Liver (tissue), 8 donors: ENCODE measurements at regions not wholly inside any gene's neighbourhood (a gene's known extent, or its start where the extent isn't known, plus 50 kb on each side); places are given as distances from the start of the nearest gene placed in this dataset.

Experiments used
- DNase-seq: peaks from one replicate; pipeline ENCODE4 v3.0.0-alpha.2; 2017; ENCODE audit warnings: low spot score
- H3K27ac ChIP-seq, 2 donors: one replicate each; pipeline ENCODE4 v1.7.0; 2013; ENCODE audit warnings: inconsistent platforms in 2 of 2, low read length in 2 of 2, control low read depth in 1 of 2, low read depth in 1 of 2, mild to moderate bottlenecking in 1 of 2
- H3K27me3 ChIP-seq, 4 donors: one replicate each; pipeline versions ENCODE4 v1.6.1 to v1.7.0; 2013; ENCODE audit warnings: low read length in 3 of 4, inconsistent platforms in 1 of 4, mild to moderate bottlenecking in 1 of 4, moderate library complexity in 1 of 4; ENCODE audit not compliant: control insufficient read depth in 4 of 4, insufficient read depth in 4 of 4
- H3K36me3 ChIP-seq, 4 donors: one replicate each; pipeline versions ENCODE4 v1.6.1 to v1.7.0; 2013; ENCODE audit warnings: low read length in 3 of 4, mild to moderate bottlenecking in 3 of 4, low read depth in 1 of 4, moderate library complexity in 1 of 4; ENCODE audit not compliant: control insufficient read depth in 4 of 4, insufficient read depth in 3 of 4
- H3K4me1 ChIP-seq, 4 donors: one replicate each; pipeline versions ENCODE4 v1.6.1 to v1.7.0; 2013; ENCODE audit warnings: low read length in 3 of 4, mild to moderate bottlenecking in 3 of 4, moderate library complexity in 1 of 4; ENCODE audit not compliant: control insufficient read depth in 4 of 4, insufficient read depth in 4 of 4
- H3K4me3 ChIP-seq, 3 donors: one replicate each; pipeline versions ENCODE4 v1.6.1 to v1.7.0; 2013; ENCODE audit warnings: low read length in 3 of 3, control low read depth in 1 of 3, low read depth in 1 of 3, mild to moderate bottlenecking in 1 of 3
- H3K9ac ChIP-seq, 2 donors: one replicate each; pipeline ENCODE4 v1.7.0; 2013; ENCODE audit warnings: low read length in 2 of 2, mild to moderate bottlenecking in 2 of 2, moderate library complexity in 2 of 2, control low read depth in 1 of 2, low read depth in 1 of 2
- H3K9me3 ChIP-seq, 4 donors: one replicate each; pipeline versions ENCODE4 v1.6.1 to v1.7.0; 2013; ENCODE audit warnings: low read length in 3 of 4; ENCODE audit not compliant: control insufficient read depth in 4 of 4
- ATF3 ChIP-seq: IDR thresholded peaks from 2 replicates; pipeline ENCODE4 v1.6.1; 2016; ENCODE audit warnings: antibody characterized with exemption
- CTCF ChIP-seq: fragments of 150-350 bp; IDR thresholded peaks from 2 replicates; pipeline ENCODE4 v1.5.1; 2017; ENCODE audit warnings: improper control_type of control experiment, low read depth, low read length; ENCODE audit not compliant: missing input control
- EGR1 ChIP-seq, 2 donors: IDR thresholded peaks; 2 replicates each; pipeline ENCODE4 v1.6.1; 2016 to 2018; ENCODE audit warnings: antibody characterized with exemption in 2 of 2, low read depth in 2 of 2
- FOXA1 ChIP-seq: IDR thresholded peaks from 2 replicates; pipeline ENCODE4 v1.6.1; 2016; ENCODE audit warnings: antibody characterized with exemption
- GABPA ChIP-seq, 2 donors: IDR thresholded peaks in 1 of 2; conservative IDR thresholded peaks in 1 of 2; 2 replicates each; pipeline ENCODE4 v1.6.1; 2016; ENCODE audit warnings: antibody characterized with exemption in 2 of 2, mild to moderate bottlenecking in 1 of 2, moderate library complexity in 1 of 2
- HNF4A ChIP-seq, 2 donors: conservative IDR thresholded peaks; 2 replicates each; pipeline ENCODE4 v1.6.1; 2016; ENCODE audit warnings: antibody characterized with exemption in 2 of 2, mild to moderate bottlenecking in 2 of 2
- HNF4G ChIP-seq: IDR thresholded peaks from 2 replicates; pipeline ENCODE4 v1.6.1; 2016; ENCODE audit warnings: antibody characterized with exemption
- JUND ChIP-seq, 2 donors: IDR thresholded peaks; 2 replicates each; pipeline ENCODE4 v1.6.1; 2016; ENCODE audit warnings: antibody characterized with exemption in 2 of 2
- RAD21 ChIP-seq, 2 donors: IDR thresholded peaks; 2 replicates each; pipeline ENCODE4 v1.6.1; 2016; ENCODE audit warnings: antibody characterized with exemption in 2 of 2, mild to moderate bottlenecking in 2 of 2
- REST ChIP-seq: IDR thresholded peaks from 2 replicates; pipeline ENCODE4 v1.6.1; 2016; ENCODE audit warnings: antibody characterized with exemption, mild to moderate bottlenecking
- RXRA ChIP-seq, 2 donors: IDR thresholded peaks; 2 replicates each; pipeline ENCODE4 v1.6.1; 2017 to 2018; ENCODE audit warnings: antibody characterized with exemption in 2 of 2, mild to moderate bottlenecking in 1 of 2
- SP1 ChIP-seq: IDR thresholded peaks from 2 replicates; pipeline ENCODE4 v1.6.1; 2018; ENCODE audit warnings: antibody characterized with exemption, mild to moderate bottlenecking
- TAF1 ChIP-seq: conservative IDR thresholded peaks from 2 replicates; pipeline ENCODE4 v1.6.1; 2016; ENCODE audit warnings: antibody characterized with exemption, mild to moderate bottlenecking
- YY1 ChIP-seq: IDR thresholded peaks from 2 replicates; pipeline ENCODE4 v1.6.1; 2016; ENCODE audit warnings: antibody characterized with exemption, mild to moderate bottlenecking
- ZBTB33 ChIP-seq: IDR thresholded peaks from 2 replicates; pipeline ENCODE4 v1.6.1; 2016; ENCODE audit warnings: antibody characterized with exemption
- WGBS: extraction: QIAGEN DNeasy Blood & Tissue Kit; methylation state at CpG from one replicate; pipeline ENCODE4 v1.1.7; 2013; 5-methylcytosine and 5-hydroxymethylcytosine counted together
- donor health status: healthy.
- donor health status: healthy.
- donor health status: healthy.
- donor health status: healthy.
- donor health status: healthy.

- DNase-seq = no peak
- 53% methylated on average over 2 of the region's 2 CpGs for WGBS
Measured at GRCh38 chr6:50975216-50975615, 156.5 kb downstream of the TFAP2B start.

GRCh38 chr6:50976907-50977306 lies 158.2 kb downstream of the TFAP2B start:
- no peaks in the 10 kb centered on the region for H3K9me3 ChIP-seq
- no peak overlapping the region for H3K4me3 ChIP-seq
- 90% methylated on average over 2 of the region's 2 CpGs for WGBS
- no peak overlapping the region for H3K27ac ChIP-seq
- peaks cover 0 to 1% (median 0%) of the 10 kb centered on the region in 4 donors for H3K4me1 ChIP-seq
- no peaks in the 10 kb centered on the region for H3K36me3 ChIP-seq
- no peaks in the 10 kb centered on the region for H3K27me3 ChIP-seq
- no peak for DNase-seq
- no peak overlapping the region for H3K9ac ChIP-seq
- no peak for TF ChIP-seq JUND (IDR thresholded peaks at IDR 0.05)
- no peak for TF ChIP-seq ZBTB33
- no peak for TF ChIP-seq TAF1
- TF ChIP-seq YY1 = no peak
- no peak for TF ChIP-seq HNF4A (conservative IDR thresholded peaks at IDR 0.05)
- no peak for TF ChIP-seq SP1
- no peak for TF ChIP-seq RAD21 (IDR thresholded peaks at IDR 0.05)
- TF ChIP-seq RXRA (IDR thresholded peaks at IDR 0.05) = no peak
- no peak for TF ChIP-seq CTCF
- no peak for TF ChIP-seq HNF4G
- no peak for TF ChIP-seq REST

More at GRCh38 chr6:50975216-50975615, 156.5 kb downstream of the TFAP2B start:
- no peak overlapping the region for H3K4me3 ChIP-seq
- no peaks in the 10 kb centered on the region for H3K27me3 ChIP-seq
- H3K4me1 ChIP-seq = peaks cover 0 to 1% (median 0%) of the 10 kb centered on the region in 4 donors
- H3K9me3 ChIP-seq = no peaks in the 10 kb centered on the region
- H3K27ac ChIP-seq = no peak overlapping the region
- no peak for TF ChIP-seq ZBTB33
- TF ChIP-seq FOXA1 = no peak
- TF ChIP-seq JUND (IDR thresholded peaks at IDR 0.05) = no peak
- no peak for TF ChIP-seq SP1
- no peak for TF ChIP-seq CTCF
- TF ChIP-seq RAD21 (IDR thresholded peaks at IDR 0.05) = no peak
- TF ChIP-seq EGR1 (IDR thresholded peaks at IDR 0.05; ENCODE audit: low read depth in 2 of 2) = no peak
- TF ChIP-seq ATF3 = no peak
- TF ChIP-seq HNF4A (conservative IDR thresholded peaks at IDR 0.05) = no peak
- TF ChIP-seq GABPA (IDR thresholded peaks at IDR 0.05 in 1 of 2, conservative IDR thresholded peaks at IDR 0.05 in 1 of 2) = no peak
- H3K9ac ChIP-seq = no peak overlapping the region
- no peaks in the 10 kb centered on the region for H3K36me3 ChIP-seq
